GM23338 (cell line): ENCODE measurements at regions not wholly inside any gene's neighbourhood (a gene's known extent, or its start where the extent isn't known, plus 50 kb on each side); places are given as distances from the start of the nearest gene placed in this dataset.

Experiments used
- ATAC-seq: fragments of 200-7000 bp; cut with Tn5 transposase; 3 replicates; pipeline ENCODE4 v1.9.1; 2020
- DNase-seq: peaks from one replicate; pipeline ENCODE4 v3.0.0-alpha.2; 2015; ENCODE audit warnings: low spot score
- H2AFZ ChIP-seq: fragments of 200-600 bp; sonication (generic); 2 replicates; pipeline ENCODE4 v1.8.0; 2016; ENCODE audit warnings: antibody characterized with exemption, mild to moderate bottlenecking, moderate library complexity
- H3F3A ChIP-seq: fragments of 200-600 bp; sonication (generic); replicated peaks from 2 replicates; pipeline ENCODE4 v1.8.0; 2017; ENCODE audit warnings: antibody characterized with exemption, mixed run types, low read depth
- H3K27ac ChIP-seq: fragments of 200-600 bp; sonication (generic); 2 replicates; pipeline ENCODE4 v1.6.1; 2016; ENCODE audit warnings: low read depth
- H3K27me3 ChIP-seq: fragments of 200-600 bp; sonication (generic); 2 replicates; pipeline ENCODE4 v1.8.0; 2016; ENCODE audit warnings: mild to moderate bottlenecking, mixed run types, moderate library complexity; ENCODE audit not compliant: insufficient read depth
- H3K36me3 ChIP-seq: fragments of 200-600 bp; sonication (generic); 2 replicates; pipeline ENCODE4 v1.8.0; 2016; ENCODE audit warnings: mild to moderate bottlenecking; ENCODE audit not compliant: insufficient read depth
- H3K4me1 ChIP-seq: fragments of 200-600 bp; sonication (generic); 2 replicates; pipeline ENCODE4 v1.8.0; 2016; ENCODE audit warnings: mild to moderate bottlenecking, moderate library complexity; ENCODE audit not compliant: insufficient read depth
- H3K4me2 ChIP-seq: fragments of 200-600 bp; sonication (generic); 2 replicates; pipeline ENCODE4 v1.7.1; 2017; ENCODE audit warnings: mixed run types
- H3K4me3 ChIP-seq: fragments of 200-600 bp; sonication (generic); 2 replicates; pipeline ENCODE4 v1.6.1; 2016; ENCODE audit warnings: mixed run types
- H3K79me2 ChIP-seq: fragments of 200-600 bp; sonication (generic); replicated peaks from 2 replicates; pipeline ENCODE4 v1.8.0; 2017; ENCODE audit warnings: mild to moderate bottlenecking; ENCODE audit not compliant: insufficient read depth
- H3K9me2 ChIP-seq: fragments of 200-600 bp; sonication (generic); 2 replicates; pipeline ENCODE4 v1.8.0; 2017; ENCODE audit not compliant: insufficient read depth
- H4K20me1 ChIP-seq: fragments of 200-600 bp; sonication (generic); replicated peaks from 2 replicates; pipeline ENCODE4 v1.8.0; 2017; ENCODE audit warnings: mild to moderate bottlenecking; ENCODE audit not compliant: insufficient read depth
- H3K27ac Mint-ChIP-seq: 2 replicates; pipeline ENCODE4 v1.8.0; 2020; ENCODE audit warnings: inconsistent platforms, mild to moderate bottlenecking, moderate library complexity, mixed read lengths
- H3K27me3 Mint-ChIP-seq: 3 replicates; pipeline ENCODE4 v1.8.0; 2022; ENCODE audit warnings: low read depth, mild to moderate bottlenecking, moderate library complexity, mixed read lengths, inconsistent platforms; ENCODE audit not compliant: insufficient read depth, poor library complexity
- H3K36me3 Mint-ChIP-seq: 3 replicates; pipeline ENCODE4 v1.8.0; 2021; ENCODE audit warnings: low read depth, mild to moderate bottlenecking, inconsistent platforms, moderate library complexity, mixed read lengths
- H3K4me1 Mint-ChIP-seq: 3 replicates; pipeline ENCODE4 v1.8.0; 2020; ENCODE audit warnings: mild to moderate bottlenecking, inconsistent platforms, mixed read lengths
- H3K4me3 Mint-ChIP-seq: 3 replicates; pipeline ENCODE4 v1.8.0; 2021; ENCODE audit warnings: moderate library complexity, mild to moderate bottlenecking, inconsistent platforms, mixed read lengths
- H3K9me3 Mint-ChIP-seq: 3 replicates; pipeline ENCODE4 v1.8.0; 2020; ENCODE audit warnings: moderate library complexity, mild to moderate bottlenecking, inconsistent platforms, mixed read lengths
- CREB1 ChIP-seq: fragments of 250-450 bp; sonication (Bioruptor Pico); IDR thresholded peaks from 2 replicates; pipeline ENCODE4 v1.5.0; 2020; ENCODE audit warnings: low read depth, mild to moderate bottlenecking, moderate library complexity
- EZH2 ChIP-seq: fragments of 200-600 bp; sonication (generic); IDR thresholded peaks from one replicate; pipeline ENCODE4 v1.8.0; 2017; ENCODE audit warnings: antibody characterized with exemption, mild to moderate bottlenecking, low read depth; ENCODE audit not compliant: unreplicated experiment
- EZH2phosphoT487 ChIP-seq: fragments of 200-600 bp; sonication (generic); IDR thresholded peaks from one replicate; pipeline ENCODE4 v1.8.1; 2018; ENCODE audit warnings: antibody characterized with exemption; ENCODE audit not compliant: unreplicated experiment
- JUNB ChIP-seq: IDR thresholded peaks from one replicate; pipeline ENCODE4 v1.6.1; 2016; ENCODE audit warnings: antibody characterized with exemption; ENCODE audit not compliant: unreplicated experiment
- NANOG ChIP-seq: IDR thresholded peaks from 2 replicates; pipeline ENCODE4 v1.6.1; 2016; ENCODE audit warnings: antibody characterized with exemption, borderline replicate concordance
- POLR2AphosphoS5 ChIP-seq: IDR thresholded peaks from 2 replicates; pipeline ENCODE4 v1.6.1; 2016; ENCODE audit warnings: antibody characterized with exemption, low read depth
- REST ChIP-seq: IDR thresholded peaks from one replicate; pipeline ENCODE4 v1.6.1; 2018; ENCODE audit warnings: antibody characterized with exemption; ENCODE audit not compliant: unreplicated experiment
- STAT1 ChIP-seq: IDR thresholded peaks from one replicate; pipeline ENCODE4 v1.6.1; 2016; ENCODE audit warnings: antibody characterized with exemption; ENCODE audit not compliant: unreplicated experiment
- ZNF114 ChIP-seq: fragments of 250-450 bp; sonication (Bioruptor Pico); IDR thresholded peaks from 2 replicates; pipeline ENCODE4 v1.5.0; 2020; ENCODE audit warnings: mild to moderate bottlenecking, moderate library complexity
- TF ChIP-seq, protein P1 (sequence below), 2 experiments: fragments of 200-600 bp in 1 of 2; sonication (generic) in 1 of 2; conservative IDR thresholded peaks; 2 replicates each; pipeline versions ENCODE4 v1.5.1 to v1.6.1; 2016 to 2017; ENCODE audit warnings: antibody characterized with exemption in 2 of 2, low read depth in 2 of 2, mild to moderate bottlenecking in 2 of 2, moderate library complexity in 1 of 2
- TF ChIP-seq, protein P2 (sequence below): fragments of 250-450 bp; sonication (Bioruptor Pico); IDR thresholded peaks from 2 replicates; pipeline ENCODE4 v1.5.0; 2020; ENCODE audit warnings: mild to moderate bottlenecking, moderate library complexity
- TF ChIP-seq, protein P3 (sequence below): IDR thresholded peaks from 2 replicates; pipeline ENCODE4 v1.6.1; 2016; ENCODE audit warnings: antibody characterized with exemption

DNA sequence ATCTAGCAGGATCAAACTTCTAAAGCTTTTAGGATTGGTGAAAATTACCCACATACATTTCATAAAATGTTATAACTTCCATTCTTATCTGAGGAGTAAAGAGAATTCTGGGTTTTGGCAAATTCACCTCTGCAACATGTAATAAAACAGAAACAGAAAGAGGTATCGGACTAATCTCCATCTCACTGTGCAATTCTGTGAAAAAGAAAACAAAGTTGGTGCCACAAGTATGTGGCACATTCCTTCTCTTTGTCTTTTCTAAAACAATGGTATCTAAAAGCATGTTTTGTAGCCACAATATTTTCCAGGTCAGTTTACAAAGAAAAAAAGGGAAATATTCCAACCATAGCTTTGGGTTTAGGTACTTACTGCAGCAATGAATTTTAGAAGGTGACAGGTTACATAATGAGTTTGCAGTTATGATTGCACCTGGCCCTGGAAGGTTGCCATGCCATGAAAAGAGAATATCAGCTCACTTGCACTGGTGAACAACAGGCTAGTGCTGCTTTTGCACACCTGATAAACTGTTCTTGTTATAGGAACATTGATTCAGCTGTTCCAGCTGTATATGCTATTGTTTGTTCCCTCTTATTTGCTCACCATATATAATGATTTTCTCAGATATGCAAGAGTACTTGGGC, 491.3 kb upstream of the MEF2C start:
- H4K20me1 ChIP-seq, result no peaks in the 10 kb centered on the region
- no peaks in the 10 kb centered on the region for H3K9me2 ChIP-seq
- H3K36me3 ChIP-seq, result no peaks in the 10 kb centered on the region
- Mint-ChIP-seq H3K27me3 (no peaks in the 10 kb centered on the region), H3K27ac (no peak overlapping the region; the same call in 1 of the 2 replicates), H3K4me1 (no peaks in the 10 kb centered on the region; the same call in 2 of the 3 replicates), H3K9me3 (no peaks in the 10 kb centered on the region), H3K4me3 (no peak overlapping the region), H3K36me3 (no peaks in the 10 kb centered on the region)
- H3K4me2 ChIP-seq, result no peak overlapping the region
- H3K4me3 ChIP-seq, result no peak overlapping the region
- H3K4me1 ChIP-seq, result no peaks in the 10 kb centered on the region
- H3F3A ChIP-seq, result no peaks in the 10 kb centered on the region
- no peak for ATAC-seq
- no peak for DNase-seq
- H3K27ac ChIP-seq, result no peak overlapping the region
- no peak overlapping the region for H2AFZ ChIP-seq
- TF ChIP-seq STAT1, result no peak
- TF ChIP-seq CREB1, result no peak
- TF ChIP-seq JUNB, result no peak
- TF ChIP-seq, protein P1, sequence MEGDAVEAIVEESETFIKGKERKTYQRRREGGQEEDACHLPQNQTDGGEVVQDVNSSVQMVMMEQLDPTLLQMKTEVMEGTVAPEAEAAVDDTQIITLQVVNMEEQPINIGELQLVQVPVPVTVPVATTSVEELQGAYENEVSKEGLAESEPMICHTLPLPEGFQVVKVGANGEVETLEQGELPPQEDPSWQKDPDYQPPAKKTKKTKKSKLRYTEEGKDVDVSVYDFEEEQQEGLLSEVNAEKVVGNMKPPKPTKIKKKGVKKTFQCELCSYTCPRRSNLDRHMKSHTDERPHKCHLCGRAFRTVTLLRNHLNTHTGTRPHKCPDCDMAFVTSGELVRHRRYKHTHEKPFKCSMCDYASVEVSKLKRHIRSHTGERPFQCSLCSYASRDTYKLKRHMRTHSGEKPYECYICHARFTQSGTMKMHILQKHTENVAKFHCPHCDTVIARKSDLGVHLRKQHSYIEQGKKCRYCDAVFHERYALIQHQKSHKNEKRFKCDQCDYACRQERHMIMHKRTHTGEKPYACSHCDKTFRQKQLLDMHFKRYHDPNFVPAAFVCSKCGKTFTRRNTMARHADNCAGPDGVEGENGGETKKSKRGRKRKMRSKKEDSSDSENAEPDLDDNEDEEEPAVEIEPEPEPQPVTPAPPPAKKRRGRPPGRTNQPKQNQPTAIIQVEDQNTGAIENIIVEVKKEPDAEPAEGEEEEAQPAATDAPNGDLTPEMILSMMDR (conservative IDR thresholded peaks at IDR 0.05; ENCODE audit: low read depth in 2 of 2), result no peak
- TF ChIP-seq REST, result no peak
- TF ChIP-seq POLR2AphosphoS5, result no peak
- TF ChIP-seq, protein P2, sequence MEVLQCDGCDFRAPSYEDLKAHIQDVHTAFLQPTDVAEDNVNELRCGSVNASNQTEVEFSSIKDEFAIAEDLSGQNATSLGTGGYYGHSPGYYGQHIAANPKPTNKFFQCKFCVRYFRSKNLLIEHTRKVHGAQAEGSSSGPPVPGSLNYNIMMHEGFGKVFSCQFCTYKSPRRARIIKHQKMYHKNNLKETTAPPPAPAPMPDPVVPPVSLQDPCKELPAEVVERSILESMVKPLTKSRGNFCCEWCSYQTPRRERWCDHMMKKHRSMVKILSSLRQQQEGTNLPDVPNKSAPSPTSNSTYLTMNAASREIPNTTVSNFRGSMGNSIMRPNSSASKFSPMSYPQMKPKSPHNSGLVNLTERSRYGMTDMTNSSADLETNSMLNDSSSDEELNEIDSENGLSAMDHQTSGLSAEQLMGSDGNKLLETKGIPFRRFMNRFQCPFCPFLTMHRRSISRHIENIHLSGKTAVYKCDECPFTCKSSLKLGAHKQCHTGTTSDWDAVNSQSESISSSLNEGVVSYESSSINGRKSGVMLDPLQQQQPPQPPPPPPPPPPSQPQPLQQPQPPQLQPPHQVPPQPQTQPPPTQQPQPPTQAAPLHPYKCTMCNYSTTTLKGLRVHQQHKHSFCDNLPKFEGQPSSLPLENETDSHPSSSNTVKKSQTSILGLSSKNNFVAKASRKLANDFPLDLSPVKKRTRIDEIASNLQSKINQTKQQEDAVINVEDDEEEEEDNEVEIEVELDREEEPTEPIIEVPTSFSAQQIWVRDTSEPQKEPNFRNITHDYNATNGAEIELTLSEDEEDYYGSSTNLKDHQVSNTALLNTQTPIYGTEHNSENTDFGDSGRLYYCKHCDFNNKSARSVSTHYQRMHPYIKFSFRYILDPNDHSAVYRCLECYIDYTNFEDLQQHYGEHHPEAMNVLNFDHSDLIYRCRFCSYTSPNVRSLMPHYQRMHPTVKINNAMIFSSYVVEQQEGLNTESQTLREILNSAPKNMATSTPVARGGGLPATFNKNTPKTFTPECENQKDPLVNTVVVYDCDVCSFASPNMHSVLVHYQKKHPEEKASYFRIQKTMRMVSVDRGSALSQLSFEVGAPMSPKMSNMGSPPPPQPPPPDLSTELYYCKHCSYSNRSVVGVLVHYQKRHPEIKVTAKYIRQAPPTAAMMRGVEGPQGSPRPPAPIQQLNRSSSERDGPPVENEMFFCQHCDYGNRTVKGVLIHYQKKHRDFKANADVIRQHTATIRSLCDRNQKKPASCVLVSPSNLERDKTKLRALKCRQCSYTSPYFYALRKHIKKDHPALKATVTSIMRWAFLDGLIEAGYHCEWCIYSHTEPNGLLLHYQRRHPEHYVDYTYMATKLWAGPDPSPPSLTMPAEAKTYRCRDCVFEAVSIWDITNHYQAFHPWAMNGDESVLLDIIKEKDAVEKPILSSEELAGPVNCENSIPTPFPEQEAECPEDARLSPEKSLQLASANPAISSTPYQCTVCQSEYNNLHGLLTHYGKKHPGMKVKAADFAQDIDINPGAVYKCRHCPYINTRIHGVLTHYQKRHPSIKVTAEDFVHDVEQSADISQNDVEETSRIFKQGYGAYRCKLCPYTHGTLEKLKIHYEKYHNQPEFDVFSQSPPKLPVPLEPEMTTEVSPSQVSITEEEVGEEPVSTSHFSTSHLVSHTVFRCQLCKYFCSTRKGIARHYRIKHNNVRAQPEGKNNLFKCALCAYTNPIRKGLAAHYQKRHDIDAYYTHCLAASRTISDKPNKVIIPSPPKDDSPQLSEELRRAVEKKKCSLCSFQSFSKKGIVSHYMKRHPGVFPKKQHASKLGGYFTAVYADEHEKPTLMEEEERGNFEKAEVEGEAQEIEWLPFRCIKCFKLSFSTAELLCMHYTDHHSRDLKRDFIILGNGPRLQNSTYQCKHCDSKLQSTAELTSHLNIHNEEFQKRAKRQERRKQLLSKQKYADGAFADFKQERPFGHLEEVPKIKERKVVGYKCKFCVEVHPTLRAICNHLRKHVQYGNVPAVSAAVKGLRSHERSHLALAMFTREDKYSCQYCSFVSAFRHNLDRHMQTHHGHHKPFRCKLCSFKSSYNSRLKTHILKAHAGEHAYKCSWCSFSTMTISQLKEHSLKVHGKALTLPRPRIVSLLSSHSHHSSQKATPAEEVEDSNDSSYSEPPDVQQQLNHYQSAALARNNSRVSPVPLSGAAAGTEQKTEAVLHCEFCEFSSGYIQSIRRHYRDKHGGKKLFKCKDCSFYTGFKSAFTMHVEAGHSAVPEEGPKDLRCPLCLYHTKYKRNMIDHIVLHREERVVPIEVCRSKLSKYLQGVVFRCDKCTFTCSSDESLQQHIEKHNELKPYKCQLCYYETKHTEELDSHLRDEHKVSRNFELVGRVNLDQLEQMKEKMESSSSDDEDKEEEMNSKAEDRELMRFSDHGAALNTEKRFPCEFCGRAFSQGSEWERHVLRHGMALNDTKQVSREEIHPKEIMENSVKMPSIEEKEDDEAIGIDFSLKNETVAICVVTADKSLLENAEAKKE (CRISPR knock-in tag), result no peak
- TF ChIP-seq EZH2, result no peak
- no peak for TF ChIP-seq EZH2phosphoT487
- TF ChIP-seq, protein P3, sequence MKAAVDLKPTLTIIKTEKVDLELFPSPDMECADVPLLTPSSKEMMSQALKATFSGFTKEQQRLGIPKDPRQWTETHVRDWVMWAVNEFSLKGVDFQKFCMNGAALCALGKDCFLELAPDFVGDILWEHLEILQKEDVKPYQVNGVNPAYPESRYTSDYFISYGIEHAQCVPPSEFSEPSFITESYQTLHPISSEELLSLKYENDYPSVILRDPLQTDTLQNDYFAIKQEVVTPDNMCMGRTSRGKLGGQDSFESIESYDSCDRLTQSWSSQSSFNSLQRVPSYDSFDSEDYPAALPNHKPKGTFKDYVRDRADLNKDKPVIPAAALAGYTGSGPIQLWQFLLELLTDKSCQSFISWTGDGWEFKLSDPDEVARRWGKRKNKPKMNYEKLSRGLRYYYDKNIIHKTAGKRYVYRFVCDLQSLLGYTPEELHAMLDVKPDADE, result no peak
- TF ChIP-seq ZNF114 (CRISPR knock-in tag), result no peak
- TF ChIP-seq NANOG, result no peak
- H3K27me3 ChIP-seq, result no peaks in the 10 kb centered on the region
- H3K79me2 ChIP-seq, result no peaks in the 10 kb centered on the region
